Right lobe of liver (tissue), 4 donors: ENCODE measurements at regions not wholly inside any gene's neighbourhood (a gene's known extent, or its start where the extent isn't known, plus 50 kb on each side); places are given as distances from the start of the nearest gene placed in this dataset.

Experiments
- POLR2A ChIP-seq: fragments of 450-650 bp; IDR thresholded peaks from one replicate; pipeline ENCODE4 v1.6.1; 2017; ENCODE audit warnings: antibody characterized with exemption, mild to moderate bottlenecking
- TF ChIP-seq, protein P1 (sequence below), 4 donors: fragments of 200-600 bp in 3 of 4; fragments of 450-650 bp in 1 of 4; IDR thresholded peaks; one replicate each; pipeline versions ENCODE4 v1.5.1 to v1.8.0; 2016 to 2022; ENCODE audit warnings: antibody characterized with exemption in 4 of 4, mild to moderate bottlenecking in 2 of 4
- donor health status: DM: no; HTN: no; CAD: no.
- donor health status: DM: no; HTN: no; CAD: no.
- donor health status: DM: no; HTN: yes; CAD: no.

DNA sequence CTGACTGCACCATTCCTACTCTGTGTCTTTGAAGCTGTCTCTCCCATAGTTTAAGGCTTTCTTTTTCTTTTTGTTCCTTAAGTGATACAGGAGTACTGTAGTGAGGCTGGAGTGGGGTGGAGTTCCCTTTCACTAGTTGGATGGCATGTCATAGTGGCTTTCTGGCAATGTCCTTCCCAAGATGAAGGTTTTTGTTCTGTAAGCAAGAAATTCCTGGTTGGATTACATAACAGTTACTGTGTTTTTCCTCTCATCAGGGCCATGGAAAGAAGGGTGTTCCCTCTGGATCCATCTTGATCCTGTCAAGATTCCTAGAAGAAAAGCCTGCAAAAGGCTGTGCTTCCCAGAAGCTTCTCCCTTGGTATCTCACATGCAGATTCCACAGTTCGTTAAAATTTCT is 84.2 kb downstream of the ACKR3 start:
- TF ChIP-seq, protein P1, sequence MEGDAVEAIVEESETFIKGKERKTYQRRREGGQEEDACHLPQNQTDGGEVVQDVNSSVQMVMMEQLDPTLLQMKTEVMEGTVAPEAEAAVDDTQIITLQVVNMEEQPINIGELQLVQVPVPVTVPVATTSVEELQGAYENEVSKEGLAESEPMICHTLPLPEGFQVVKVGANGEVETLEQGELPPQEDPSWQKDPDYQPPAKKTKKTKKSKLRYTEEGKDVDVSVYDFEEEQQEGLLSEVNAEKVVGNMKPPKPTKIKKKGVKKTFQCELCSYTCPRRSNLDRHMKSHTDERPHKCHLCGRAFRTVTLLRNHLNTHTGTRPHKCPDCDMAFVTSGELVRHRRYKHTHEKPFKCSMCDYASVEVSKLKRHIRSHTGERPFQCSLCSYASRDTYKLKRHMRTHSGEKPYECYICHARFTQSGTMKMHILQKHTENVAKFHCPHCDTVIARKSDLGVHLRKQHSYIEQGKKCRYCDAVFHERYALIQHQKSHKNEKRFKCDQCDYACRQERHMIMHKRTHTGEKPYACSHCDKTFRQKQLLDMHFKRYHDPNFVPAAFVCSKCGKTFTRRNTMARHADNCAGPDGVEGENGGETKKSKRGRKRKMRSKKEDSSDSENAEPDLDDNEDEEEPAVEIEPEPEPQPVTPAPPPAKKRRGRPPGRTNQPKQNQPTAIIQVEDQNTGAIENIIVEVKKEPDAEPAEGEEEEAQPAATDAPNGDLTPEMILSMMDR (IDR thresholded peaks at IDR 0.05), result no peak
- no peak for TF ChIP-seq POLR2A
